A549 (cell line): ENCODE measurements at regions not wholly inside any gene's neighbourhood (a gene's known extent, or its start where the extent isn't known, plus 50 kb on each side); places are given as distances from the start of the nearest gene placed in this dataset.

Experiments
- CTCF ChIP-seq: fragments of >200 bp; sonication (Bioruptor Twin); formaldehyde crosslinking; IDR thresholded peaks from 3 replicates; pipeline ENCODE4 v1.5.1; 2016
- EP300 ChIP-seq, 2 experiments: fragments of >200 bp; sonication (Bioruptor Twin); formaldehyde crosslinking; IDR thresholded peaks; 2 replicates in 1 of 2; 3 replicates in 1 of 2; pipeline ENCODE4 v1.6.1; 2016 to 2017
- HMGXB4 ChIP-seq: fragments of 250-450 bp; sonication (Bioruptor Pico); IDR thresholded peaks from 2 replicates; pipeline ENCODE4 v1.5.0; 2021; ENCODE audit warnings: mild to moderate bottlenecking, moderate library complexity, borderline replicate concordance
- JUN ChIP-seq, 2 experiments: fragments of >200 bp; sonication (Bioruptor Twin); formaldehyde crosslinking; IDR thresholded peaks; 2 replicates in 1 of 2; 3 replicates in 1 of 2; pipeline ENCODE4 v1.6.1; 2016 to 2017
- KDM1A ChIP-seq: fragments of 200-600 bp; sonication (generic); IDR thresholded peaks from 2 replicates; pipeline ENCODE4 v1.6.1; 2016; ENCODE audit warnings: low read depth, mild to moderate bottlenecking
- PBX3 ChIP-seq: IDR thresholded peaks from 2 replicates; pipeline ENCODE4 v1.6.1; 2012
- POLR2A ChIP-seq: IDR thresholded peaks from 2 replicates; pipeline ENCODE4 v1.6.1; 2012; ENCODE audit warnings: mild to moderate bottlenecking, low read length
- POLR2AphosphoS2 ChIP-seq: conservative IDR thresholded peaks from 2 replicates; pipeline ENCODE4 v1.6.1; 2012; ENCODE audit warnings: low read length, improper control_type of control experiment, inconsistent platforms
- RAD21 ChIP-seq, 2 experiments: fragments of >200 bp in 1 of 2; sonication (Bioruptor Twin) in 1 of 2; formaldehyde crosslinking in 1 of 2; IDR thresholded peaks in 1 of 2; conservative IDR thresholded peaks in 1 of 2; 2 replicates in 1 of 2; 3 replicates in 1 of 2; pipeline ENCODE4 v1.6.1; 2012 to 2018; ENCODE audit warnings: inconsistent platforms in 1 of 2
- RARB ChIP-seq: fragments of 250-450 bp; sonication (Bioruptor Pico); IDR thresholded peaks from 2 replicates; pipeline ENCODE4 v1.8.0; 2021; ENCODE audit warnings: mild to moderate bottlenecking, moderate library complexity
- RFX5 ChIP-seq: fragments of 450-650 bp; IDR thresholded peaks from 2 replicates; pipeline ENCODE4 v1.7.1; 2014; ENCODE audit warnings: antibody characterized with exemption, mild to moderate bottlenecking, moderate library complexity
- RNF2 ChIP-seq: fragments of 200-600 bp; sonication (generic); IDR thresholded peaks from 2 replicates; pipeline ENCODE4 v1.6.1; 2016; ENCODE audit warnings: low read depth, mild to moderate bottlenecking, antibody characterized with exemption, moderate library complexity, borderline replicate concordance
- SREBF2 ChIP-seq: fragments of 450-650 bp; IDR thresholded peaks from 2 replicates; pipeline ENCODE4 v1.6.1; 2014; ENCODE audit warnings: mild to moderate bottlenecking, moderate library complexity
- USF2 ChIP-seq: fragments of 450-650 bp; IDR thresholded peaks from 2 replicates; pipeline ENCODE4 v1.6.1; 2014; ENCODE audit warnings: antibody characterized with exemption

GRCh38 chr4:20422398-20422797, 170.7 kb downstream of the SLIT2 start:
- TF ChIP-seq CTCF: peak; percentile 28; the same call in 2 of the 3 replicates
- TF ChIP-seq SREBF2: no peak
- no peak for TF ChIP-seq PBX3
- TF ChIP-seq RNF2: no peak
- peak in 1 of 2 experiments; percentile 29; a peak in 2 of 5 replicates for TF ChIP-seq RAD21 (conservative IDR thresholded peaks at IDR 0.05 in 1 of 2, IDR thresholded peaks at IDR 0.05 in 1 of 2)
- no peak for TF ChIP-seq JUN (IDR thresholded peaks at IDR 0.05)
- TF ChIP-seq KDM1A: no peak
- TF ChIP-seq RARB (CRISPR knock-in tag): no peak
- TF ChIP-seq RFX5: no peak
- TF ChIP-seq POLR2A: no peak
- TF ChIP-seq EP300 (IDR thresholded peaks at IDR 0.05): no peak
- TF ChIP-seq USF2: no peak
- TF ChIP-seq HMGXB4 (CRISPR knock-in tag): no peak
- no peak for TF ChIP-seq POLR2AphosphoS2
